ENCODE measurements at regions not wholly inside any gene's neighbourhood (a gene's known extent, or its start where the extent isn't known, plus 50 kb on each side); places are given as distances from the start of the nearest gene placed in this dataset.

DNA sequence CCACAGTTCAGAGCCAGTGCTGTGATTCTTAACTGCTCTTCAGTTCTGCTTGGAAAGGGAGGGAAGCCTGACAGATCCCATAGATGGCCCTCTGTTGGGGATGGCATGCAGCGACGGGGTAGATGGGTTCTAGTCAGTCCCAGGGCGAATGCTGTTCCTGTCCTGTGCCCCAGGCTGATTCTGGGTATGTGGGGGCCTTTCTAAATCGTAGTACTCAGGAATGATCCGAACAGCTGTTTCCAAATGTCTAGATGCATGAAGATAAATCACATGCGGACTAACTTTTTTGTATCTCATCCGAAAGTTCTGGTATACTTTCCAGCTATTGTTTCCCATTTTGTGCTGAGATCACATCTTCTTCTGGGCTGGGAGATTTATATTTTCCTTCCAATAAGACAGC is 186.0 kb upstream of the MKI67 start:
- TF ChIP-seq, protein P1, sequence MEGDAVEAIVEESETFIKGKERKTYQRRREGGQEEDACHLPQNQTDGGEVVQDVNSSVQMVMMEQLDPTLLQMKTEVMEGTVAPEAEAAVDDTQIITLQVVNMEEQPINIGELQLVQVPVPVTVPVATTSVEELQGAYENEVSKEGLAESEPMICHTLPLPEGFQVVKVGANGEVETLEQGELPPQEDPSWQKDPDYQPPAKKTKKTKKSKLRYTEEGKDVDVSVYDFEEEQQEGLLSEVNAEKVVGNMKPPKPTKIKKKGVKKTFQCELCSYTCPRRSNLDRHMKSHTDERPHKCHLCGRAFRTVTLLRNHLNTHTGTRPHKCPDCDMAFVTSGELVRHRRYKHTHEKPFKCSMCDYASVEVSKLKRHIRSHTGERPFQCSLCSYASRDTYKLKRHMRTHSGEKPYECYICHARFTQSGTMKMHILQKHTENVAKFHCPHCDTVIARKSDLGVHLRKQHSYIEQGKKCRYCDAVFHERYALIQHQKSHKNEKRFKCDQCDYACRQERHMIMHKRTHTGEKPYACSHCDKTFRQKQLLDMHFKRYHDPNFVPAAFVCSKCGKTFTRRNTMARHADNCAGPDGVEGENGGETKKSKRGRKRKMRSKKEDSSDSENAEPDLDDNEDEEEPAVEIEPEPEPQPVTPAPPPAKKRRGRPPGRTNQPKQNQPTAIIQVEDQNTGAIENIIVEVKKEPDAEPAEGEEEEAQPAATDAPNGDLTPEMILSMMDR (IDR thresholded peaks at IDR 0.05; ENCODE audit: low read depth, low read length) = no peak
- no peak for TF ChIP-seq EZH2phosphoT487 (IDR thresholded peaks at IDR 0.05; ENCODE audit: low read depth)
- Histone ChIP-seq H3K79me2 (ENCODE audit: low read length) (no peaks in the 10 kb centered on the region), H2AFZ (ENCODE audit: low read depth, low read length) (no peak overlapping the region), H3K4me2 (ENCODE audit: low read length) (no peak overlapping the region), H3K9me3 (ENCODE audit: insufficient read depth, low read length) (no peaks in the 10 kb centered on the region), H4K20me1 (ENCODE audit: insufficient read depth, low read length) (no peaks in the 10 kb centered on the region), H3K27me3 (ENCODE audit: low read depth, low read length) (no peaks in the 10 kb centered on the region), H3K27ac (ENCODE audit: low read length) (no peak overlapping the region), H3K4me3 (ENCODE audit: low read length) (no peak overlapping the region), H3K36me3 (replicated peaks; ENCODE audit: low read depth, low read length) (no peaks in the 10 kb centered on the region), H3K4me1 (ENCODE audit: low read length) (no peaks in the 10 kb centered on the region), H3K9ac (ENCODE audit: low read length) (no peak overlapping the region)

DNA sequence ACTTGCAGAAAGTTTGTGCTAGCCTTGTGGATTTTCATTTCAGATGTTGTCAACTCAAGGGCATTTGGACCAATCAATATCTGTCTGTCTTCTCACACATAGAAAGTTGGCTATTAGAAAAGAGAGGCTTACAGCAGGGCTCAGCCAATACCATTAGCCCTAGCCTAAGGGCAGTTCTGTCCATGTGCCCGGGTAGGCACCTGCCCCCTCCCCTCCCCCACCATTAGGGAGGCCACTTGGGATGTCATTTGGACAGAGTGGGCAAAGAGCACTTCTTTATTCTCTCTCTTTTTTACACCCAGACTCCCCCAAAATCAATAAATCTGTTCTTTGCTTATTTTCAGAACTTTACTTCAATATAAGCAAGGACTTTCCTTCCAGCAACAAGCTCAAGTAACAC is 188.5 kb upstream of the MKI67 start:
- Histone ChIP-seq H4K20me1 (ENCODE audit: insufficient read depth, low read length) (no peaks in the 10 kb centered on the region), H3K4me2 (ENCODE audit: low read length) (no peak overlapping the region), H3K9ac (ENCODE audit: low read length) (no peak overlapping the region), H2AFZ (ENCODE audit: low read depth, low read length) (no peak overlapping the region), H3K79me2 (ENCODE audit: low read length) (no peaks in the 10 kb centered on the region), H3K27me3 (ENCODE audit: low read depth, low read length) (no peaks in the 10 kb centered on the region), H3K9me3 (ENCODE audit: insufficient read depth, low read length) (no peaks in the 10 kb centered on the region), H3K27ac (ENCODE audit: low read length) (no peak overlapping the region), H3K36me3 (replicated peaks; ENCODE audit: low read depth, low read length) (no peaks in the 10 kb centered on the region), H3K4me1 (ENCODE audit: low read length) (no peaks in the 10 kb centered on the region), H3K4me3 (ENCODE audit: low read length) (no peak overlapping the region)
- TF ChIP-seq EZH2phosphoT487 (IDR thresholded peaks at IDR 0.05; ENCODE audit: low read depth) = no peak
- TF ChIP-seq, protein P1 (IDR thresholded peaks at IDR 0.05; ENCODE audit: low read depth, low read length) = no peak

DNA sequence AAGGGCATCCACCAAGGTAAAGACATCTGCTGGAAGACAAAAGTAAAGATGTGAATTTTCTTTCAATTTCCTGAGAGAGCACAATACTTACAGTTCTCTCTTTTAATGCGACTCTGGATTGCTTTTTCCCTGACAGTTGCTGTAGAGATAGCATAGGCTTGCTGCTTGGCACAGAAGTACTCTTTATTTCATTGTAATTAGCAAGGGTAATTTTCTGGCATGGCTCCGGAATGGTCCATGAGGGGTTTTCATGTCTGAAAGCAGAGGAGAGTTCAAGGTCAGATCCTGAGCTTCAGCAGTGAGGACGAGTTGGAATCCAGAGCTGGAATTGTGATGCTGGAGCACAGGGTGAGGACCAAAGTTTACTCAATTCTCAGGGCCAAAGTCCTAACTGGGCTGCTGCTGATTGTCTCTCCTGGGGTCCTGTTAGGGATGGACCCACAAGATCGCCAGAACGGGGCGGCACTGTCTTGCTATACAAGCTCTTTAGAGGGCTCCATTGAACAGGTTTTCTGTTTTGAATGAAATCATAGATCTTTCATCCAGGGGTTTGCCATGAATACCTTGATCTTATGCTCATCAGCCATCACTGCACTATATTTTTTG is 190.0 kb upstream of the MKI67 start:
- H3K9ac ChIP-seq (ENCODE audit: low read length) = no peak overlapping the region
- no peaks in the 10 kb centered on the region for H3K36me3 ChIP-seq (replicated peaks; ENCODE audit: low read depth, low read length)
- H2AFZ ChIP-seq (ENCODE audit: low read depth, low read length) = no peak overlapping the region
- H4K20me1 ChIP-seq (ENCODE audit: insufficient read depth, low read length) = no peaks in the 10 kb centered on the region
- no peaks in the 10 kb centered on the region for H3K79me2 ChIP-seq (ENCODE audit: low read length)
- no peaks in the 10 kb centered on the region for H3K9me3 ChIP-seq (ENCODE audit: insufficient read depth, low read length)
- H3K27ac ChIP-seq (ENCODE audit: low read length) = no peak overlapping the region
- no peak overlapping the region for H3K4me2 ChIP-seq (ENCODE audit: low read length)
- no peak overlapping the region for H3K4me3 ChIP-seq (ENCODE audit: low read length)
- no peaks in the 10 kb centered on the region for H3K27me3 ChIP-seq (ENCODE audit: low read depth, low read length)
- no peaks in the 10 kb centered on the region for H3K4me1 ChIP-seq (ENCODE audit: low read length)
- TF ChIP-seq, protein P1 (IDR thresholded peaks at IDR 0.05; ENCODE audit: low read depth, low read length) = no peak
- TF ChIP-seq EZH2phosphoT487 (IDR thresholded peaks at IDR 0.05; ENCODE audit: low read depth) = no peak

DNA sequence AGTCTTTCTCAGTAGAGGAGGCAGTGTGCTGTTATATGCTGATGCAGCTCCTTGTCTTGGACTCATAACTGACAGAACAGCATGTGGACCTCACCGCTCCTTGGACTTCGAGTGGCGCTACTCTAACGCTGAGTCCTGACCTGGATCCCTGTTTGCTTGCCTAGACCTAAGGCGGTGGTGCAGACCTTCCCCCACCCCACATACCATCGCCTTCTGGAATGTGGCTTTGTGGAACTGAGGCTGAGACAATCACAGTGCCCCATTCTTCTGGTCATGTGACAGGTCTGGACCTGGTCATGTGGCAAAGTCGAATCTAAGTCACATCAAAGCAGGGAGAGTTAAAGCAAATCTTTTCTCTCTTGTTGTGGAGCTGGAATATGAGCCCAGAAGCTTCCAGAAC is 190.7 kb upstream of the MKI67 start:
- Histone ChIP-seq H3K4me1 (ENCODE audit: low read length) (no peaks in the 10 kb centered on the region), H4K20me1 (ENCODE audit: insufficient read depth, low read length) (no peaks in the 10 kb centered on the region), H3K4me2 (ENCODE audit: low read length) (no peak overlapping the region), H3K36me3 (replicated peaks; ENCODE audit: low read depth, low read length) (no peaks in the 10 kb centered on the region), H3K27ac (ENCODE audit: low read length) (no peak overlapping the region), H3K27me3 (ENCODE audit: low read depth, low read length) (no peaks in the 10 kb centered on the region), H3K9me3 (ENCODE audit: insufficient read depth, low read length) (no peaks in the 10 kb centered on the region), H3K9ac (ENCODE audit: low read length) (no peak overlapping the region), H2AFZ (ENCODE audit: low read depth, low read length) (no peak overlapping the region), H3K4me3 (ENCODE audit: low read length) (no peak overlapping the region), H3K79me2 (ENCODE audit: low read length) (no peaks in the 10 kb centered on the region)
- TF ChIP-seq EZH2phosphoT487 (IDR thresholded peaks at IDR 0.05; ENCODE audit: low read depth) = no peak
- TF ChIP-seq, protein P1 (IDR thresholded peaks at IDR 0.05; ENCODE audit: low read depth, low read length) = no peak

Measured in OCI-LY3 (cell line).